ENCODE measurements at regions not wholly inside any gene's neighbourhood (a gene's known extent, or its start where the extent isn't known, plus 50 kb on each side); places are given as distances from the start of the nearest gene placed in this dataset.

- no peak for TF ChIP-seq CTCF (IDR thresholded peaks at IDR 0.05)
- TF ChIP-seq POLR2A (IDR thresholded peaks at IDR 0.05) = no peak
These were observed 171.8 kb upstream of the RAI14 start for GRCh38 chr5:34484216-34484920.
